Ectodermal cell (in vitro differentiated cells): ENCODE measurements at regions not wholly inside any gene's neighbourhood (a gene's known extent, or its start where the extent isn't known, plus 50 kb on each side); places are given as distances from the start of the nearest gene placed in this dataset.

Experiments used
- H3K27ac ChIP-seq: 2 replicates; pipeline ENCODE4 v1.7.0; 2013; ENCODE audit warnings: mild to moderate bottlenecking, low read depth, low read length; ENCODE audit not compliant: insufficient read depth, poor library complexity, severe bottlenecking
- H3K27me3 ChIP-seq: 2 replicates; pipeline ENCODE4 v1.7.0; 2013; ENCODE audit warnings: mild to moderate bottlenecking, low read length; ENCODE audit not compliant: insufficient read depth, control insufficient read depth, poor library complexity, severe bottlenecking
- H3K36me3 ChIP-seq: one replicate; pipeline ENCODE4 v1.7.0; 2013; ENCODE audit warnings: low read length; ENCODE audit not compliant: control insufficient read depth, insufficient read depth
- H3K4me1 ChIP-seq: one replicate; pipeline ENCODE4 v1.7.0; 2013; ENCODE audit warnings: low read length; ENCODE audit not compliant: control insufficient read depth, insufficient read depth
- H3K4me3 ChIP-seq: 2 replicates; pipeline ENCODE4 v1.7.0; 2013; ENCODE audit warnings: low read depth, low read length, control low read depth; ENCODE audit not compliant: insufficient read depth
- H3K9me3 ChIP-seq: 2 replicates; pipeline ENCODE4 v1.7.0; 2013; ENCODE audit warnings: mild to moderate bottlenecking, low read length, moderate library complexity; ENCODE audit not compliant: control insufficient read depth
- WGBS, 2 experiments: methylation state at CpG; one replicate each; pipeline ENCODE4 v1.1.7; 2013; ENCODE audit warnings: missing lambda C conversion rate in 2 of 2; 5-methylcytosine and 5-hydroxymethylcytosine counted together

DNA sequence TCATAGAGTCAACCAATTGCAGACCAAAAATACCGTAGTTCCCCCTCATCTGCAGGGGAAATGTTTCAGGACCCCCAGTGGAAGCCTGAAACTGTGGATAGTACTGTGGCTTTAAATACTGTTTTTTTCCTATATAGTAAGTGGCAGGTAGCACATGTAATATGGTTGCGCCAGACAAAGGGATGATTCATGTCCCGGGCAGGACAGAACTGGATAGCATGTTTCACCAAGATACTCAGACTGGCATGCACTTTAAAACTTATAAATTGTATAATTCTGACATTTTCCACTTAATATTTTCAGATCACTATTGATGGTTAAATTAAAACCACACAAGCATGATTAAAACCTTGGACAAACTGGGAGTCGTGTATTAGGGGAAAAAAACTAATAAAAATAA, 276.3 kb upstream of the AGA start:
- H3K36me3 ChIP-seq, result no peaks in the 10 kb centered on the region
- H3K4me3 ChIP-seq, result no peak overlapping the region
- H3K9me3 ChIP-seq, result no peaks in the 10 kb centered on the region
- whole genome bisulfite sequencing, 2 experiments, result 95 to 96% methylated on average over 3 to 4 of the region's 4 CpGs
- no peaks in the 10 kb centered on the region for H3K27me3 ChIP-seq
- no peaks in the 10 kb centered on the region for H3K4me1 ChIP-seq
- H3K27ac ChIP-seq, result no peak overlapping the region

DNA sequence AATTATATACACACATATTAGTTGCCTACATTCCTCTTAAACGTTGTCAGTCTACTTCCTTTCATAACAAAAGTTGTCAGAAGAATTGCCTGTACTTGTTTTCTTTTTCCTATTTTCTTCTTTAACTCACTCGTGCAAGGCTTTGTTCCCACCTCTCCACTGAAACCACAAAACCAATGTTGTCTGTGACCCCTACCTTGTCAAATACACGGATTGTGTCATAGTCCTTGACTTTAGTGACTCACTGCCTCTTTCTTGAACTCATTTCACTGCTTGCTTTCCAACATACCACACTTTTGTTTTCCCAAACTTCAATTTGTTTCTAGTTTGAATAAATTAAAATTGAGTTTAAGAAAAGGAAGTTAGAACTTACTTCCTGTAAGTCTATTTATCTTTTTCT, 283.9 kb upstream of the AGA start:
- 52 to 56% methylated on average over 3 of the region's 3 CpGs for whole genome bisulfite sequencing, 2 experiments

DNA sequence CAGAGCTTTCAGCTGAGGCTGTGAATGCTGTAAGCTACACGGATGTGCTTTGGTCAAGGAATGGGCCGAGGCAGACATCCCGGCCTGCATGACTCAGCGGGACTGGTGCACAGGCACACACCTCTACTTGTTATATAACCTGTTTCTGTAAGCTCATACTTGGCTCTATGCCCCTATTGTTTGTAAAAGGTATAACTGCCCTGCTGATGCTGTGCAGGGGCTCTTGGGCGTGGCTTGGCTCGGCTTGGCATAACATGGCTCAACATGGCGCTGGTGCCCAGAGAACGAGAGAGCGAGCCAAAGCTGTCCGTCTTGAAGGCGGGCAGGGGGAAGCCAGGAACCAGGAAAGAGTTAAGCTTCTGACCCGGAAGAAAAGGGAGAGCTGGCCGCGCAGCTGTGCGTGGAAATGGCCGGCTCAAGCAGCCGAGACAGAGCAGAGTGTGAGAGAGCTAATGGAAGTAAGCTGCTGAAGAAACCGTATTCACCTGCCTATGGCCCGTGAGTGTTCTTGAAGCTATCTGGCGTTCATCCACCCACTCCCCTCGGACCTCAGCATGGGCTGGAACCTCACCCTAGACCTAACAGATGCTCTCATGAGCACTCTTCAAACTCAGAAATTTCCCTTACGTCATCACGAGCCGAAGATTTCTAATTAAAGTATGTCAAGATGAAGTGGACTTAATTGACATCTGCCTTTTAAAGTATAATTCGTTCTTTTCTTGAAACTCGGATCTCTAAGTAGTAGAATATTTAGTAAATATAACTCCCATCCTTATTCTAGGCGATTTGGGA, 286.3 kb upstream of the AGA start:
- H3K4me1 ChIP-seq, result no peaks in the 10 kb centered on the region
- no peak overlapping the region for H3K27ac ChIP-seq
- no peaks in the 10 kb centered on the region for H3K27me3 ChIP-seq
- no peaks in the 10 kb centered on the region for H3K9me3 ChIP-seq
- WGBS, 2 experiments, result 75 to 80% methylated on average over 21 to 24 of the region's 27 CpGs
- no peaks in the 10 kb centered on the region for H3K36me3 ChIP-seq
- H3K4me3 ChIP-seq, result no peak overlapping the region

More for the DNA sequence above, 283.9 kb upstream of the AGA start:
- H3K27me3 ChIP-seq, result no peaks in the 10 kb centered on the region
- no peaks in the 10 kb centered on the region for H3K36me3 ChIP-seq
- H3K9me3 ChIP-seq, result no peaks in the 10 kb centered on the region
- no peak overlapping the region for H3K4me3 ChIP-seq
- H3K27ac ChIP-seq, result no peak overlapping the region
- no peaks in the 10 kb centered on the region for H3K4me1 ChIP-seq

DNA sequence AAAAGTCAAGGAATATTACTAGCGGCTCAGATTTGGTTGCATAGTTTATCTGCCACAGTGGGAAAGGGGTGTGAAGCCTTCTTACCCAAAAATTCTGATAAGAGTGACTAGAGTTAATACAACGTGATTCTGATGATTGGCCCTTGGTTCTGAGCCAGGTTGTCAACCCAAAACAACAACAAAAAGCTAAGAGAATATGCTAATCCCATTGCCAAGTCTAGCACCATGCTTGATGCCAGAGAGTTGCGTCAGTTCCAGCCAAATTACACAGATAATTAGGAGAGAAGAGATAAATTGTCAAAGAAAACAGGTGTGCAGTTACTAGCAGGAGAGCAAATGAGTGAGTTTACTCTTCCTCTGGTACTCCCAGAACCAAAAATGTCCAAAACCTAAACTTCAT, 287.4 kb upstream of the AGA start:
- Histone ChIP-seq H3K27ac (no peak overlapping the region), H3K27me3 (no peaks in the 10 kb centered on the region), H3K4me1 (no peaks in the 10 kb centered on the region), H3K4me3 (no peak overlapping the region), H3K36me3 (no peaks in the 10 kb centered on the region), H3K9me3 (no peaks in the 10 kb centered on the region)
- WGBS, 2 experiments, result 67 to 100% methylated on average over 2 to 3 of the region's 3 CpGs

DNA sequence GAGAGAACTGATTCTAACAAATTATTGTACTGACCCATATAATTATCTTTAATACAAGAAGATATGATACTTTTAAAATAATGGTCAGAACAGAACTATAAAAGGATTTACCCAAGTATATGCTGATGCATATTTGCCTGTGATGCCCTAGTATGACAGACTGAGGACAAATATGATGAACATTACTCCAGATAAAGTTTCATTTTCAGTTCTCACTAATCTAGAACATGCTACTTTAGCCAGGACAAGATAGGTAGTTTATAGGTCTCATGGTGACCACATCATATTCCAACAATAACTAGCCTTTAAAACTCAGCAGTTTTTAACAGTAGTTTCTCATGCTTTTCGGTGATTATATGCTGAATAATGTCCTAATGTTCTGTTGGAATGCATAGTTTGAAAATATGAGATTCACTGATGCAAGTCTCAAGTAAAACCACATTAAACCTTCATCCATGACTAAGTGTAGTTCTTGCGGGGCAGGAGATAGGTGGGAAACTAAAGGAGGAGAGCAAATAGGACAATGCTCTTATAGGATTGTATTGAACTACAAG, 295.2 kb upstream of the AGA start:
- Histone ChIP-seq H3K4me3 (no peak overlapping the region), H3K4me1 (no peaks in the 10 kb centered on the region), H3K27ac (no peak overlapping the region), H3K36me3 (no peaks in the 10 kb centered on the region), H3K27me3 (no peaks in the 10 kb centered on the region), H3K9me3 (no peaks in the 10 kb centered on the region)
- 93 to 100% methylated on average over 1 of the region's 2 CpGs for WGBS, 2 experiments

DNA sequence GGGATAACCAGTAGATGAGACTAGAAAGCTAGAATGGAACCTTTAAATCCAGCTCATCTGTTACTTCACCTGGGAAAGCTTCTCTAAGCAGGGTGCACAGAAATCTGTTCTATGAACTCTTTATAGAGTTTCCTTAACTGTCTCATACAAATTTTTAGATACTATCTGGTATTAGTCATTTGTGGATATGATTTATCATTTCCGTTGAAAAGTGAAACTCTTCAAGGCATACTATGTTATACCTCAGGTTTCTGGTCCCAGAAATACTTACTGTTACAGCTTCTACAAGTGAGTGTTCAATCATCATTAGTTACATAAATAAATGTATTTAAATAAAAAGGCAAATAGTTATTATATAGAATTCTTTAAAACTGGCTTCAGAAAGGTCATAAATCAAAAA, 298.3 kb upstream of the AGA start:
- H3K4me1 ChIP-seq, result no peaks in the 10 kb centered on the region
- H3K27ac ChIP-seq, result no peak overlapping the region
- H3K4me3 ChIP-seq, result no peak overlapping the region
- no peaks in the 10 kb centered on the region for H3K9me3 ChIP-seq
- WGBS, 2 experiments, result no CpG with 5 or more reads among the region's 1 CpG
- no peaks in the 10 kb centered on the region for H3K36me3 ChIP-seq
- no peaks in the 10 kb centered on the region for H3K27me3 ChIP-seq

DNA sequence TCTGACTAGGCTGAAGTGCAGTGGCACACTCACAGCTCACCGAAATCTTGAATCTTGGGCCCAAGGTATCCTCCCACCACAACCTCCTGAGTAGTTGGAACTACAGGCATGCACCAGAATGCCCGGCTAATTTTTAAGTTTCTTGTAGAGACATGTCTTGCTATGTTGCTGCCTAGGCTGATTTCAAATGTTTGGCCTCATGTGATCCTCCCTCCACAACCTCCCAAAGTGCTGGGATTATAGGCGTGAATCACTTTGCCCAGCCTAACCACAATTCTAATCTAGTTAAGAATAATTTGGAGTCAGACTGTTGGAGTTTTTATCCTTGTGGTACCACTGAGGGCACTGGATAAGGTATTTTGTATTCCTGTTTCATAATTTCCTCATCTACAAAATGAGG, 317.5 kb upstream of the AGA start:
- 86 to 93% methylated on average over 2 to 3 of the region's 3 CpGs for WGBS, 2 experiments
- no peaks in the 10 kb centered on the region for H3K4me1 ChIP-seq
- no peaks in the 10 kb centered on the region for H3K36me3 ChIP-seq
- no peaks in the 10 kb centered on the region for H3K9me3 ChIP-seq
- H3K27ac ChIP-seq, result no peak overlapping the region
- no peak overlapping the region for H3K4me3 ChIP-seq
- no peaks in the 10 kb centered on the region for H3K27me3 ChIP-seq

DNA sequence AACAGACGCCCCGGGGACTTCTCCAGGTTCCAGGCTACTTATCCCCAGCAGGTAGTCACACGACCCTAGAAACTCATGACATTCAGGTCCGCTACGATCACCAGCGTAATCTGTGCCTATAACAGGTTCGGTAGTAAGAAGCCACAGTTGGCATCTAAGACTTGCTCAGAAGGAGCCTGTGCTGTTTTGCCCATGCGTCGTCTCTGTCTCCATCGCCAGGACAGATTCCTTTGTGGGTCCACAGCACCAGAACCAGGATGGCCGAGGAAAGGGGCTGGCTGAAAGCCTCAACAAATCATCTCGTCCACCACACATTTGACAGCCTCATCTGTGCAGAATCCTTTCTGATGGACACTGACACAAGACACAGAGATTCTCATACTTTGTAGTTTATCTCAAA, 319.5 kb upstream of the AGA start:
- H3K36me3 ChIP-seq, result no peaks in the 10 kb centered on the region
- no peak overlapping the region for H3K27ac ChIP-seq
- H3K9me3 ChIP-seq, result no peaks in the 10 kb centered on the region
- 94 to 95% methylated on average over 12 of the region's 12 CpGs for WGBS, 2 experiments
- no peaks in the 10 kb centered on the region for H3K27me3 ChIP-seq
- no peaks in the 10 kb centered on the region for H3K4me1 ChIP-seq
- no peak overlapping the region for H3K4me3 ChIP-seq

DNA sequence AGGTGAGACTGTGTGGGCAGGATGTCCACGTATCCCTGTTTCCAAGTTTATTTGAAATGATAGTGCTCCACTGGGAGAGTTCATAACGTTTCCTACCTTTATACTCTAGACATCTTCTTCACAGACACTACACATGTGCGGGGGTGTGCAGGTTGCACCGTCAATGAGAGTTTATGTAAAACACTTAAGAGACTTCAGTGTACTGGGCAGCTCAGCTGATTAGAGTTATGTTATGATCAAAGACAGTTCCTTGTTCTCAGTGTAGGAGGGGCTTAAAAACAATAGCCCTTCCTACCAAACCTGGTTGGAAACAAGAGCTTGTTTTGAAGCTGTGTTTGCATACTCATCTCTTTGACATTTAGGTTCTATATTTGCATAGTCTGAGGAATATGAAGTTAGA, 326.9 kb upstream of the AGA start:
- no peaks in the 10 kb centered on the region for H3K4me1 ChIP-seq
- 93 to 94% methylated on average over 4 of the region's 4 CpGs for WGBS, 2 experiments
- no peaks in the 10 kb centered on the region for H3K27me3 ChIP-seq
- H3K36me3 ChIP-seq, result no peaks in the 10 kb centered on the region
- no peak overlapping the region for H3K4me3 ChIP-seq
- no peak overlapping the region for H3K27ac ChIP-seq
- no peaks in the 10 kb centered on the region for H3K9me3 ChIP-seq

DNA sequence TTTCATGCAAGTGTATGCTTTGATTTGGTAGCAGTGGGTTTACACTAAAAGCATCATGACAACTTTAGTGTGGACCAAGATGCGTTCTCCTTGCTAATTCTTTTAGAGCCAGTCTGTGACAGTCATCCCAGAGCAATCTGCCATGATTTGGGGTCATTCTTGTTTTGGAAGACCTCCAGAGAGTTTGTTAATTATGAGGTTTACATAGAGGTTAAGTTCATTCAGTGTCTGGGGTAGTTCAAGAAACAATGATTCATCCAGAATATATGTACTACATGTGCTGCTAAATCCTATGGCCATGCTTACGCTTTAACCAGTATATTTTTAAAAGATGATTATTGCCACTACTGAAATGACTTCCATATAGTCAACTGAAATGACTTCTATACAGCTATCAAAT, 328.5 kb upstream of the AGA start:
- no peaks in the 10 kb centered on the region for H3K36me3 ChIP-seq
- H3K9me3 ChIP-seq, result no peaks in the 10 kb centered on the region
- WGBS, 2 experiments, result 91 to 98% methylated on average over 2 of the region's 2 CpGs
- no peaks in the 10 kb centered on the region for H3K27me3 ChIP-seq
- no peak overlapping the region for H3K4me3 ChIP-seq
- H3K27ac ChIP-seq, result no peak overlapping the region
- no peaks in the 10 kb centered on the region for H3K4me1 ChIP-seq
